ENCODE measurements at regions not wholly inside any gene's neighbourhood (a gene's known extent, or its start where the extent isn't known, plus 50 kb on each side); places are given as distances from the start of the nearest gene placed in this dataset.

DNA sequence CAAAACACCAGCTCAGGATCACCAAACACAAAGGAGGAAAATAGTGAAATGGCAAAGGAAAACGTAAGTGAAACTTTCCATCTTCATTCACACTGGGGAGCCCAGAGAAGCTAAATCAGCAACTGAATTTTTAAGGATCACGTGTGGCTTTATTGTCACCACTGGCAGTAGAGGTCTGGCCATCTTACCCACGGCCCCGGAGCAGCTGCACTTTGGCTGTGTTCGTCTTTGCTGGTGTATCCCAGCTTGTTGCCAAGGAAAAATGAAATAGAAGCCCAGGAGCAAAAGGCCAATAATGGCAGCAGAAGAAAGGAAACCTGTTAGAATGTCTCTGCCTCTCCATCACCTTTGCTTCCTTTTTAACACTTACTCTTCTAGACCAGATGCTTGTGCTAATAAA, 274.7 kb downstream of the FOXO1 start:
- intact Hi-C loops (cut with DNase I, micrococcal nuclease), result no loop called here
- Histone ChIP-seq H3K36me3 (ENCODE audit: low read depth) (no peaks in the 10 kb centered on the region), H3K4me3 (no peak overlapping the region), H3K4me1 (ENCODE audit: low read depth) (no peaks in the 10 kb centered on the region), H3K9me3 (no peaks in the 10 kb centered on the region)
- ATAC-seq, result no peak
- no peak for TF ChIP-seq CTCF (IDR thresholded peaks at IDR 0.05)
- DNase-seq, result no peak

DNA sequence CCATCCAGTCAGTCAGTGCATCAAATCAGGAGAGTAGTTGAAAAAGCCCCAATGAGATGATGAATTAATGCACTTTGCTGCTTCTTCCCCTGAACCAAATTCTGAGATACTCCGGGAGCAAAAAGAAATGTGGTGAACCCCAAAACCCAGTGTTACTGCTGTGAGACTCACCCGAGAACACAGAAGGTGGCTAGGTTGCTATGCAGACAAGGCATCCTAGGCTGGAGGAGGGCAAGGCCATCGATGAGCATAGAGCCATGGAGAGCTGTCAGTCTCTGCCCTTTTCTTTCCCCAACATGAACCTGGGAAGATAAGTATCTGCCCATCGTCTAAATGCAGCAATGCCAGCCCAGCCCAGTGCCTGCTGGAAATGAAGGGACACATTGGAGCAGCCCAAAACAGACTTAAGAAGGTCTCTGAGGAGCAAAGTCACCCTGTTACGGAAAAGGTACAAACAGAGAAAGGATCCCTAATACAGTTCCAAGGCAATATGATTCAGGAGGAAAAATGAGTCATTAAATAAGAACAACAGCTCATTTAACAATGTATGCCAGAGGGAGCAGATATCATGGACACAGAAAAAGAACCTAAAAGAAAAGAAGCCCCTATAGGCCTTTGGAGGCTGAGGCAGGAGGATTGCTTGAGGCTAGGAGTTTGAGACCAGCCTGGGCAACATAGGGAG, 272.0 kb downstream of the FOXO1 start:
- no peak for TF ChIP-seq CTCF (IDR thresholded peaks at IDR 0.05)
- Histone ChIP-seq H3K4me1 (ENCODE audit: low read depth) (no peaks in the 10 kb centered on the region), H3K36me3 (ENCODE audit: low read depth) (no peaks in the 10 kb centered on the region), H3K9me3 (no peaks in the 10 kb centered on the region), H3K4me3 (no peak overlapping the region)
- intact Hi-C loops (cut with DNase I, micrococcal nuclease), result no loop called here
- ATAC-seq, result no peak
- DNase-seq, result no peak

- DNase-seq (no peak), ATAC-seq (no peak)
- Histone ChIP-seq H3K36me3 (ENCODE audit: low read depth) (no peaks in the 10 kb centered on the region), H3K9me3 (no peaks in the 10 kb centered on the region), H3K4me1 (ENCODE audit: low read depth) (peaks cover 20% of the 10 kb centered on the region), H3K4me3 (no peak overlapping the region)
- intact Hi-C loops (cut with DNase I, micrococcal nuclease), result no loop called here
- TF ChIP-seq CTCF (IDR thresholded peaks at IDR 0.05), result no peak
Observed at GRCh38 chr13:40398065-40398464, 268.4 kb downstream of the FOXO1 start.

- intact Hi-C loops (cut with DNase I, micrococcal nuclease), result no loop called here
- Histone ChIP-seq H3K4me1 (ENCODE audit: low read depth) (peaks cover 23% of the 10 kb centered on the region), H3K9me3 (no peaks in the 10 kb centered on the region), H3K4me3 (no peak overlapping the region), H3K36me3 (ENCODE audit: low read depth) (no peaks in the 10 kb centered on the region)
- no peak for ATAC-seq
- DNase-seq, result no peak
- no peak for TF ChIP-seq CTCF (IDR thresholded peaks at IDR 0.05)
Observed at GRCh38 chr13:40399756-40400155, 266.7 kb downstream of the FOXO1 start.

GRCh38 chr13:40401911-40402776, 264.3 kb downstream of the FOXO1 start:
- intact Hi-C loops (cut with DNase I, micrococcal nuclease), result no loop called here
- no peak overlapping the region for H3K4me3 ChIP-seq
- ATAC-seq, result peak; percentile 96
- no peaks in the 10 kb centered on the region for H3K36me3 ChIP-seq (ENCODE audit: low read depth)
- H3K9me3 ChIP-seq, result no peaks in the 10 kb centered on the region
- DNase-seq, result peak; percentile 94 to 97 (median 95)
- TF ChIP-seq CTCF (IDR thresholded peaks at IDR 0.05), result no peak
- H3K4me1 ChIP-seq (ENCODE audit: low read depth), result peaks cover 23% of the 10 kb centered on the region

All from mucosa of descending colon (tissue), 3 donors.